Osteocyte (in vitro differentiated cells): ENCODE measurements at regions not wholly inside any gene's neighbourhood (a gene's known extent, or its start where the extent isn't known, plus 50 kb on each side); places are given as distances from the start of the nearest gene placed in this dataset.
"Not testable (repeated sequence)": the region's sequence is repeated elsewhere in the genome, so short reads cannot be mapped to it uniquely, and the experiment has no call there.

Experiments used
- DNase-seq: peaks from one replicate; pipeline ENCODE4 v3.0.0; 2021; ENCODE audit warnings: mixed read lengths; ENCODE audit not compliant: unreplicated experiment; ENCODE audit errors: extremely low spot score
- H3K27ac Mint-ChIP-seq: one replicate; pipeline ENCODE4 v1.8.0; 2021; ENCODE audit warnings: mild to moderate bottlenecking, mixed read lengths; ENCODE audit not compliant: unreplicated experiment
- H3K27me3 Mint-ChIP-seq: one replicate; pipeline ENCODE4 v1.8.0; 2021; ENCODE audit warnings: mixed read lengths; ENCODE audit not compliant: unreplicated experiment
- H3K36me3 Mint-ChIP-seq: one replicate; pipeline ENCODE4 v1.8.0; 2021; ENCODE audit warnings: mixed read lengths; ENCODE audit not compliant: unreplicated experiment
- H3K4me1 Mint-ChIP-seq: one replicate; pipeline ENCODE4 v1.8.0; 2021; ENCODE audit warnings: mixed read lengths; ENCODE audit not compliant: unreplicated experiment
- H3K4me3 Mint-ChIP-seq: one replicate; pipeline ENCODE4 v1.8.0; 2021; ENCODE audit warnings: mild to moderate bottlenecking, moderate library complexity, mixed read lengths; ENCODE audit not compliant: unreplicated experiment
- H3K9me3 Mint-ChIP-seq: one replicate; pipeline ENCODE4 v1.8.0; 2021; ENCODE audit warnings: mixed read lengths; ENCODE audit not compliant: unreplicated experiment
- TF ChIP-seq, protein P1 (sequence below): fragments of 200-600 bp; sonication (generic); IDR thresholded peaks from 2 replicates; pipeline ENCODE4 v1.5.0; 2021; ENCODE audit warnings: antibody characterized with exemption, mild to moderate bottlenecking, moderate library complexity

- no peaks in the 10 kb centered on the region for H3K4me1 Mint-ChIP-seq
- H3K27ac Mint-ChIP-seq: no peak overlapping the region
- no peak for DNase-seq
- H3K36me3 Mint-ChIP-seq: no peaks in the 10 kb centered on the region
- TF ChIP-seq, protein P1, sequence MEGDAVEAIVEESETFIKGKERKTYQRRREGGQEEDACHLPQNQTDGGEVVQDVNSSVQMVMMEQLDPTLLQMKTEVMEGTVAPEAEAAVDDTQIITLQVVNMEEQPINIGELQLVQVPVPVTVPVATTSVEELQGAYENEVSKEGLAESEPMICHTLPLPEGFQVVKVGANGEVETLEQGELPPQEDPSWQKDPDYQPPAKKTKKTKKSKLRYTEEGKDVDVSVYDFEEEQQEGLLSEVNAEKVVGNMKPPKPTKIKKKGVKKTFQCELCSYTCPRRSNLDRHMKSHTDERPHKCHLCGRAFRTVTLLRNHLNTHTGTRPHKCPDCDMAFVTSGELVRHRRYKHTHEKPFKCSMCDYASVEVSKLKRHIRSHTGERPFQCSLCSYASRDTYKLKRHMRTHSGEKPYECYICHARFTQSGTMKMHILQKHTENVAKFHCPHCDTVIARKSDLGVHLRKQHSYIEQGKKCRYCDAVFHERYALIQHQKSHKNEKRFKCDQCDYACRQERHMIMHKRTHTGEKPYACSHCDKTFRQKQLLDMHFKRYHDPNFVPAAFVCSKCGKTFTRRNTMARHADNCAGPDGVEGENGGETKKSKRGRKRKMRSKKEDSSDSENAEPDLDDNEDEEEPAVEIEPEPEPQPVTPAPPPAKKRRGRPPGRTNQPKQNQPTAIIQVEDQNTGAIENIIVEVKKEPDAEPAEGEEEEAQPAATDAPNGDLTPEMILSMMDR: no peak
- no peaks in the 10 kb centered on the region for H3K27me3 Mint-ChIP-seq
- H3K4me3 Mint-ChIP-seq: no peak overlapping the region
- H3K9me3 Mint-ChIP-seq: peaks cover 48% of the 10 kb centered on the region
Measured at GRCh38 chr17:54559883-54560282, 340.8 kb upstream of the TOM1L1 start.

DNA sequence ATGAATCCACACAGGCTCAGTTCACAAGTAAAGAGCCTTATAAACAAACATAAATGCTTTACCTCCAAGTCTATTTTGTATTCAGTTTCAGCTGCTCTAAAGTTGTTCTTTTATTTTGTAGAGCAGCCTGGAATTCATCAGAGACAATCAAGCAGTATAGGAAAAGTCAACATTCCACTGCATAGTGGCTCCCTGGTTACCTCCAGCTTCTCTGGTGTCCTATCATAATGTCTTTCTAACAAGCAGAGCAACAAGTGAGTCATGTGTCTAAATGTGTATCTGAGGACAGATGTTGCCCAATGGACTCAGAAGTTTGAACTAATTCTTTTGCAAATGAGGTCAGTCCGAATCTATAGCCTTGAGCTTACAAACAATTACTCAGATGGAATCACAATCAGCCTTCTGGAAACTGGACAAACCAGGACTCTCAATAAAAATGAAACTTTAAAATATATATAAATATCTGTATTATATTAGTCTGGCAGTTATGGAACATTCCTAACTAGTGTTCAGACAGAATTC lies 292.0 kb upstream of the TOM1L1 start:
- H3K27me3 Mint-ChIP-seq: no peaks in the 10 kb centered on the region
- H3K4me3 Mint-ChIP-seq: no peak overlapping the region
- H3K36me3 Mint-ChIP-seq: no peaks in the 10 kb centered on the region
- no peak overlapping the region for H3K27ac Mint-ChIP-seq
- TF ChIP-seq, protein P1: no peak
- no peak for DNase-seq
- peaks cover 55% of the 10 kb centered on the region for H3K9me3 Mint-ChIP-seq
- H3K4me1 Mint-ChIP-seq: no peaks in the 10 kb centered on the region

- Mint-ChIP-seq H3K36me3 (no peaks in the 10 kb centered on the region), H3K27me3 (no peaks in the 10 kb centered on the region), H3K4me3 (no peak overlapping the region), H3K4me1 (no peaks in the 10 kb centered on the region), H3K27ac (no peak overlapping the region), H3K9me3 (peaks cover 36% of the 10 kb centered on the region)
- TF ChIP-seq, protein P1: no peak
- no peak for DNase-seq
Measured at GRCh38 chr17:54620399-54620978, 280.2 kb upstream of the TOM1L1 start.

- H3K4me3 Mint-ChIP-seq: no peak overlapping the region
- no peaks in the 10 kb centered on the region for H3K4me1 Mint-ChIP-seq
- TF ChIP-seq, protein P1: no peak
- no peaks in the 10 kb centered on the region for H3K36me3 Mint-ChIP-seq
- H3K9me3 Mint-ChIP-seq: peaks cover 36% of the 10 kb centered on the region
- no peak for DNase-seq
- no peaks in the 10 kb centered on the region for H3K27me3 Mint-ChIP-seq
- H3K27ac Mint-ChIP-seq: no peak overlapping the region
Measured at GRCh38 chr17:54623746-54624145, 276.9 kb upstream of the TOM1L1 start.

- Mint-ChIP-seq H3K4me1 (no peaks in the 10 kb centered on the region), H3K27me3 (no peaks in the 10 kb centered on the region), H3K27ac (no peak overlapping the region), H3K9me3 (peaks cover 26% of the 10 kb centered on the region), H3K4me3 (no peak overlapping the region), H3K36me3 (no peaks in the 10 kb centered on the region)
- TF ChIP-seq, protein P1: no peak
- DNase-seq: no peak
Measured at GRCh38 chr17:54626146-54626703, 274.4 kb upstream of the TOM1L1 start.

- not testable (repeated sequence) for H3K36me3 Mint-ChIP-seq, H3K27me3 Mint-ChIP-seq, H3K27ac Mint-ChIP-seq, H3K4me3 Mint-ChIP-seq, DNase-seq, H3K4me1 Mint-ChIP-seq
- peaks cover 34% of the 10 kb centered on the region for H3K9me3 Mint-ChIP-seq
Measured at GRCh38 chr17:54639426-54639825, 261.2 kb upstream of the TOM1L1 start.
